Loucy (cell line): ENCODE measurements at regions not wholly inside any gene's neighbourhood (a gene's known extent, or its start where the extent isn't known, plus 50 kb on each side); places are given as distances from the start of the nearest gene placed in this dataset.

Experiments used
- H2AFZ ChIP-seq: fragments of 200-600 bp; sonication (generic); 2 replicates; pipeline ENCODE4 v1.6.0; 2016; ENCODE audit warnings: antibody characterized with exemption, mild to moderate bottlenecking, low read length, moderate library complexity
- H3F3A ChIP-seq: fragments of 200-600 bp; 2 replicates; pipeline ENCODE4 v1.6.0; 2016; ENCODE audit warnings: antibody characterized with exemption, low read depth, mild to moderate bottlenecking
- H3K27me3 ChIP-seq: fragments of 200-600 bp; sonication (generic); 2 replicates; pipeline ENCODE4 v1.6.1; 2014; ENCODE audit warnings: low read length, mild to moderate bottlenecking; ENCODE audit not compliant: insufficient read depth, poor library complexity, severe bottlenecking
- H3K36me3 ChIP-seq: fragments of 200-600 bp; sonication (generic); 2 replicates; pipeline ENCODE4 v1.6.1; 2016; ENCODE audit warnings: low read length; ENCODE audit not compliant: insufficient read depth
- H3K4me1 ChIP-seq: fragments of 200-600 bp; sonication (generic); 2 replicates; pipeline ENCODE4 v1.5.1; 2014; ENCODE audit warnings: low read length, mild to moderate bottlenecking; ENCODE audit not compliant: insufficient read depth, poor library complexity, severe bottlenecking
- H3K4me2 ChIP-seq: fragments of 200-600 bp; sonication (generic); 2 replicates; pipeline ENCODE4 v1.6.0; 2014; ENCODE audit warnings: antibody characterized with exemption, low read length, low read depth, mild to moderate bottlenecking; ENCODE audit not compliant: poor library complexity, severe bottlenecking
- H3K4me3 ChIP-seq: fragments of 200-600 bp; sonication (generic); 2 replicates; pipeline ENCODE4 v1.5.1; 2014; ENCODE audit warnings: low read length, mild to moderate bottlenecking, mixed read lengths; ENCODE audit not compliant: poor library complexity, severe bottlenecking
- H3K79me2 ChIP-seq: fragments of 200-600 bp; sonication (generic); 2 replicates; pipeline ENCODE4 v1.6.1; 2014; ENCODE audit warnings: low read length; ENCODE audit not compliant: insufficient read depth
- H3K9ac ChIP-seq: fragments of 200-600 bp; sonication (generic); 2 replicates; pipeline ENCODE4 v1.6.0; 2014; ENCODE audit warnings: mild to moderate bottlenecking, low read depth, low read length, moderate library complexity; ENCODE audit not compliant: poor library complexity, severe bottlenecking
- H3K9me2 ChIP-seq: fragments of 200-600 bp; sonication (generic); replicated peaks from 2 replicates; pipeline ENCODE4 v1.6.1; 2016; ENCODE audit warnings: low read depth, low read length, mixed read lengths
- H3K9me3 ChIP-seq: fragments of 200-600 bp; sonication (generic); 2 replicates; pipeline ENCODE4 v1.6.1; 2014; ENCODE audit warnings: mild to moderate bottlenecking, antibody characterized with exemption, low read length, low read depth; ENCODE audit not compliant: insufficient read depth
- H4K20me1 ChIP-seq: fragments of 200-600 bp; sonication (generic); 2 replicates; pipeline ENCODE4 v1.6.0; 2014; ENCODE audit warnings: antibody characterized with exemption, low read length, mild to moderate bottlenecking; ENCODE audit not compliant: insufficient read depth, poor library complexity, severe bottlenecking
- EZH2phosphoT487 ChIP-seq: fragments of 200-600 bp; IDR thresholded peaks from 2 replicates; pipeline ENCODE4 v1.6.1; 2018; ENCODE audit warnings: antibody characterized with exemption, mild to moderate bottlenecking, moderate library complexity, borderline replicate concordance
- TF ChIP-seq, protein P1 (sequence below): fragments of 200-600 bp; sonication (generic); conservative IDR thresholded peaks from 2 replicates; pipeline ENCODE4 v1.5.1; 2014; ENCODE audit warnings: mild to moderate bottlenecking, antibody characterized with exemption, low read length

DNA sequence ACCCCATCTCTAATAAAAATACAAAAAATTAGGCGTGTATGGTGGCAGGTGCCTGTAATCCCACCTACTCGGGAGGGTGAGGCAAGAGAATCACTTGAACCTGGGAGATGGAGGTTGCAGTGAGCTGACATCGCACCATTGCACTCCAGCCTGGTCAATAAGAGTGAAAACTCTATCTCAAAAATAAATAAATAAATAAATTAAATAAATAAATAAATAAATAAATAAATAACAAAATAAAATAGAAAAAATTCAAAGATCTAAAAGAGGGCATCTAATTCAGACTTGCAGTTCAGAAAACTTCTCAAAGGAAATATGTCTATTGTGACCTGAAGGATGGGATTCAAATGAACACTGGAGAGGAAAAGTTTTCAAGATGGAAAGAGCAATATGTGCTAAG lies 1085.1 kb downstream of the SORCS3 start:
- no peaks in the 10 kb centered on the region for H3K27me3 ChIP-seq
- no peak overlapping the region for H3K4me2 ChIP-seq
- H3K36me3 ChIP-seq: no peaks in the 10 kb centered on the region
- no peaks in the 10 kb centered on the region for H3K79me2 ChIP-seq
- no peaks in the 10 kb centered on the region for H3K9me3 ChIP-seq
- H3K9me2 ChIP-seq: no peaks in the 10 kb centered on the region
- TF ChIP-seq EZH2phosphoT487: no peak
- TF ChIP-seq, protein P1, sequence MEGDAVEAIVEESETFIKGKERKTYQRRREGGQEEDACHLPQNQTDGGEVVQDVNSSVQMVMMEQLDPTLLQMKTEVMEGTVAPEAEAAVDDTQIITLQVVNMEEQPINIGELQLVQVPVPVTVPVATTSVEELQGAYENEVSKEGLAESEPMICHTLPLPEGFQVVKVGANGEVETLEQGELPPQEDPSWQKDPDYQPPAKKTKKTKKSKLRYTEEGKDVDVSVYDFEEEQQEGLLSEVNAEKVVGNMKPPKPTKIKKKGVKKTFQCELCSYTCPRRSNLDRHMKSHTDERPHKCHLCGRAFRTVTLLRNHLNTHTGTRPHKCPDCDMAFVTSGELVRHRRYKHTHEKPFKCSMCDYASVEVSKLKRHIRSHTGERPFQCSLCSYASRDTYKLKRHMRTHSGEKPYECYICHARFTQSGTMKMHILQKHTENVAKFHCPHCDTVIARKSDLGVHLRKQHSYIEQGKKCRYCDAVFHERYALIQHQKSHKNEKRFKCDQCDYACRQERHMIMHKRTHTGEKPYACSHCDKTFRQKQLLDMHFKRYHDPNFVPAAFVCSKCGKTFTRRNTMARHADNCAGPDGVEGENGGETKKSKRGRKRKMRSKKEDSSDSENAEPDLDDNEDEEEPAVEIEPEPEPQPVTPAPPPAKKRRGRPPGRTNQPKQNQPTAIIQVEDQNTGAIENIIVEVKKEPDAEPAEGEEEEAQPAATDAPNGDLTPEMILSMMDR: no peak
- H3K4me3 ChIP-seq: no peak overlapping the region
- H3K4me1 ChIP-seq: no peaks in the 10 kb centered on the region
- no peak overlapping the region for H2AFZ ChIP-seq
- no peak overlapping the region for H3K9ac ChIP-seq
- no peaks in the 10 kb centered on the region for H3F3A ChIP-seq
- H4K20me1 ChIP-seq: no peaks in the 10 kb centered on the region

DNA sequence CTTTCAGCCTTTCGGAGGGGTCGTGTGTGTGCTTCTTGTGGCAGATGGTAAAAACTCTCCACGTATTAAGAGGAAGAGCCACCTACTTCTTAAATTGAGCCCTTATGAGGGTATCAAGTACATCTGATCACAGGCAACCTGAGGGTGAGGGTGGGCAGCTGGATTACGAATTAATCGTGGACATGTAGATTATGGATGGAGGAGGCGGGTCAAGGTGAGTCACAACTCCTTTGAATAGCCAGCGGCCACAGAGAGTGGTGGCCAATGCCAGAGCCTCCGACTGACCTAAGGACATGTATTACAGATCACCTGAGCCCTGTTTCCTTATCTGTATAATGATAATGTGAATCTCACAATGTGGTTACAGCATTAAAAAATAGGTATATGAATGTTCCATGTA lies 1083.9 kb downstream of the SORCS3 start:
- Histone ChIP-seq H3K9ac (no peak overlapping the region), H3F3A (no peaks in the 10 kb centered on the region), H3K9me3 (no peaks in the 10 kb centered on the region), H3K4me1 (no peaks in the 10 kb centered on the region), H2AFZ (no peak overlapping the region), H3K9me2 (no peaks in the 10 kb centered on the region), H3K27me3 (no peaks in the 10 kb centered on the region), H3K36me3 (no peaks in the 10 kb centered on the region), H3K4me2 (no peak overlapping the region), H3K79me2 (no peaks in the 10 kb centered on the region), H3K4me3 (no peak overlapping the region), H4K20me1 (no peaks in the 10 kb centered on the region)
- no peak for TF ChIP-seq EZH2phosphoT487
- TF ChIP-seq, protein P1: no peak

DNA sequence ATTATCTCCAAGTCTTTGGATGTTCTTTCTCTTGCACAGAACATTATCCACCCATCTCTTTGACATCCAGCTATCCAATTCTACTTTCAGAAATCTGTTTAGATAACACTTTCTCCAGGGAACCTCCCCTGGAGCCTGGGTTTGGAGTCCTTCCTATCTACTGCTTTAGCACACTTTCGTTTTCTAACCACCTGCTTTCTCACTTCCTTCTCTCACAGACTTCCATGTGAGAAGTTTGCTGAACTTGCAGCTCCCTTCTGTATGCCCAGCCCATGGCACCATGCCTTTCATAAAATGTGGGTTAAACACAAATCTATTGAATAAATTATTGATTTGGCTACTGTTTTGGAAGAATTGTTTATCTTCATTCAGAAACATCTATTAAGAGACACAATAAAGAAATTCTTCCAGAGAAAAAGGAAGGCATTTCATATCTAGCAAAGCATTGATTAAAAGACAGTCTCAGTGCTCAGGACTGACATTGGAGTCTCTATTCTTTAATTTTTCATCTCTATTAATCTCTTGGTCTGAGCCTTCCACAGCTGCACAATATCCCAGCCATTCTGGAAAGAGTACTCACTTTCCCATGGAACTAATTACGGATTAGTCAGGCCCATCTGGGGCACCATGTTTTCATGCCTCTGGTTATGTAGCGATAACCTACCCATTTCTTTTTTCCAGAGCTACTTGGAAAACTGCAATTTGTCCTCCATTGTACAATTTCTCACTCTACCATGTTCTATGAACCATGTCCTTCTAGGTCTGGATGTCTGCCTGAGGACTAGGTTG lies 1077.3 kb downstream of the SORCS3 start:
- H3F3A ChIP-seq: no peaks in the 10 kb centered on the region
- H3K4me2 ChIP-seq: no peak overlapping the region
- H4K20me1 ChIP-seq: no peaks in the 10 kb centered on the region
- H3K4me3 ChIP-seq: no peak overlapping the region
- H3K27me3 ChIP-seq: no peaks in the 10 kb centered on the region
- no peaks in the 10 kb centered on the region for H3K9me2 ChIP-seq
- no peak overlapping the region for H2AFZ ChIP-seq
- TF ChIP-seq EZH2phosphoT487: no peak
- TF ChIP-seq, protein P1: no peak
- no peaks in the 10 kb centered on the region for H3K9me3 ChIP-seq
- H3K4me1 ChIP-seq: no peaks in the 10 kb centered on the region
- H3K36me3 ChIP-seq: no peaks in the 10 kb centered on the region
- H3K79me2 ChIP-seq: no peaks in the 10 kb centered on the region
- H3K9ac ChIP-seq: no peak overlapping the region
